Brain microvascular endothelial cell (primary cell): ENCODE measurements at regions not wholly inside any gene's neighbourhood (a gene's known extent, or its start where the extent isn't known, plus 50 kb on each side); places are given as distances from the start of the nearest gene placed in this dataset.

ENCODE experiments used
- DNase-seq: peaks from one replicate; pipeline ENCODE4 v3.0.0-alpha.2; 2020
- H3K27ac ChIP-seq: fragments of 250-450 bp; sonication (Bioruptor Pico); 2 replicates; pipeline ENCODE4 v1.5.1; 2020; ENCODE audit warnings: mild to moderate bottlenecking, moderate library complexity
- H3K27me3 ChIP-seq: fragments of 250-450 bp; sonication (Bioruptor Pico); replicated peaks from 2 replicates; pipeline ENCODE4 v1.5.1; 2020; ENCODE audit warnings: mild to moderate bottlenecking
- H3K36me3 ChIP-seq: fragments of 250-450 bp; sonication (Bioruptor Pico); replicated peaks from 2 replicates; pipeline ENCODE4 v1.5.1; 2020; ENCODE audit warnings: mild to moderate bottlenecking
- H3K4me3 ChIP-seq: 2 replicates; pipeline ENCODE4 v1.5.1; 2011; ENCODE audit warnings: low read depth, mild to moderate bottlenecking, control low read depth, low read length, moderate library complexity
- in situ Hi-C: cut with HindIII; loops from 2 replicates; pipeline ENCODE4 v1.10.0; 2017; ENCODE audit warnings: low sequenced_read_pairs, low pct_ligation_motif_present
- TF ChIP-seq, protein P1 (sequence below): IDR thresholded peaks from 2 replicates; pipeline ENCODE4 v1.5.1; 2011; ENCODE audit warnings: low read depth, mild to moderate bottlenecking, moderate library complexity, low read length, control low read depth, inconsistent platforms; ENCODE audit errors: missing control alignments

- Histone ChIP-seq H3K36me3 (no peaks in the 10 kb centered on the region), H3K27ac (no peak overlapping the region), H3K27me3 (no peaks in the 10 kb centered on the region), H3K4me3 (no peak overlapping the region)
- no peak for DNase-seq
- in situ Hi-C loops = no loop called here
- TF ChIP-seq, protein P1, sequence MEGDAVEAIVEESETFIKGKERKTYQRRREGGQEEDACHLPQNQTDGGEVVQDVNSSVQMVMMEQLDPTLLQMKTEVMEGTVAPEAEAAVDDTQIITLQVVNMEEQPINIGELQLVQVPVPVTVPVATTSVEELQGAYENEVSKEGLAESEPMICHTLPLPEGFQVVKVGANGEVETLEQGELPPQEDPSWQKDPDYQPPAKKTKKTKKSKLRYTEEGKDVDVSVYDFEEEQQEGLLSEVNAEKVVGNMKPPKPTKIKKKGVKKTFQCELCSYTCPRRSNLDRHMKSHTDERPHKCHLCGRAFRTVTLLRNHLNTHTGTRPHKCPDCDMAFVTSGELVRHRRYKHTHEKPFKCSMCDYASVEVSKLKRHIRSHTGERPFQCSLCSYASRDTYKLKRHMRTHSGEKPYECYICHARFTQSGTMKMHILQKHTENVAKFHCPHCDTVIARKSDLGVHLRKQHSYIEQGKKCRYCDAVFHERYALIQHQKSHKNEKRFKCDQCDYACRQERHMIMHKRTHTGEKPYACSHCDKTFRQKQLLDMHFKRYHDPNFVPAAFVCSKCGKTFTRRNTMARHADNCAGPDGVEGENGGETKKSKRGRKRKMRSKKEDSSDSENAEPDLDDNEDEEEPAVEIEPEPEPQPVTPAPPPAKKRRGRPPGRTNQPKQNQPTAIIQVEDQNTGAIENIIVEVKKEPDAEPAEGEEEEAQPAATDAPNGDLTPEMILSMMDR = no peak
These were observed 237.1 kb downstream of the GXYLT1 start for GRCh38 chr12:41907550-41907949.

DNA sequence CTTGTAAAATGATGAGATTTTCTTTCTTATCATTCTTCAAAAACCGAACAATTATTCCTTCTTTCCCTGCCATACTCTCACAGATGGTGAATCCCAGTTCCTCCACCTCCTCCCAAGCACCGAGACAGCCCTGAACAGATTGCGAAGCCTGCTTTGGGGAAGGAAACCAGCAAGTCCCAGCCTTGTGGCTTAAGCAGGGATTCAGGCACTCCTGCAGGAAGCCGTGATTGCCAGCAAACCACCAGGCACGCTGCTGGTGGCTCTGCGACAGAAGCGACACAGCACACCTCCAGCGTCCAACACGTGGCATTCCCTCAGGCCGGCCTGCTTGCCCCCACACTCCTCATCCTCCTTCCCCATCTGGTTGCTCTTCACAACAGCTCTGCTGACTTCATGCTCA is 237.7 kb downstream of the GXYLT1 start:
- no peak overlapping the region for H3K27ac ChIP-seq
- no peaks in the 10 kb centered on the region for H3K27me3 ChIP-seq
- no peaks in the 10 kb centered on the region for H3K36me3 ChIP-seq
- in situ Hi-C loops = no loop called here
- H3K4me3 ChIP-seq = no peak overlapping the region
- TF ChIP-seq, protein P1 = no peak
- no peak for DNase-seq

DNA sequence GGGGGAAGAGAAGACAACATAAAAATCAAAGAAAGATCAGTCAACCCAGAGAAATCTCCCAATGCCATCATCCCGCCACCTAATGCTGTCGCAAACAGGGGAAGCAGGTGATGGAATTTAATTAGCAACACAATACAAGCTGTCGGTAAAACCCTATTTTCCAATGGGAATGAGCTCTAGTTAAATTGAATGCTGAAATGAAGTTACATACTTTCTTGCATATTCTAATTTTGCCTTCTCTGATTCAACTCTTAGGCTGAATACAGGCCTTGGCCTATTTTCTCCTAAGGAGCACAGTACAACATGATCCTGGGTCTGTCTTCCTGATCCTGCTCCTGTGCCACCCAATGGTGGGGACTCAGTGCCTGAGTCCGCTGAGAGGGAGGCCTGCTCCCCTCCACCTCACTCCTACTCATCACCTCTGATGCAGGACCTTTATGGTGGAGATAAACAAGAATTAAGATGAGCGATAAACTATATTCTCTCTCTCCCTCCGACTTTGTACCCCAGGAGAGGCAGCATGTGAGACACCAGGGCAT is 238.8 kb downstream of the GXYLT1 start:
- Histone ChIP-seq H3K27me3 (no peaks in the 10 kb centered on the region), H3K4me3 (no peak overlapping the region), H3K36me3 (no peaks in the 10 kb centered on the region), H3K27ac (no peak overlapping the region)
- no peak for DNase-seq
- in situ Hi-C loops = no loop called here
- TF ChIP-seq, protein P1 = no peak

GRCh38 chr12:41905073-41905758 is 239.5 kb downstream of the GXYLT1 start:
- H3K36me3 ChIP-seq = no peaks in the 10 kb centered on the region
- no peak overlapping the region for H3K4me3 ChIP-seq
- no peaks in the 10 kb centered on the region for H3K27me3 ChIP-seq
- TF ChIP-seq, protein P1 = no peak
- in situ Hi-C loops = no loop called here
- H3K27ac ChIP-seq = no peak overlapping the region
- no peak for DNase-seq

GRCh38 chr12:41904041-41904440 is 240.6 kb downstream of the GXYLT1 start:
- H3K4me3 ChIP-seq = no peak overlapping the region
- no peaks in the 10 kb centered on the region for H3K36me3 ChIP-seq
- no peak for DNase-seq
- in situ Hi-C loops = no loop called here
- no peak overlapping the region for H3K27ac ChIP-seq
- no peaks in the 10 kb centered on the region for H3K27me3 ChIP-seq
- TF ChIP-seq, protein P1 = no peak

DNA sequence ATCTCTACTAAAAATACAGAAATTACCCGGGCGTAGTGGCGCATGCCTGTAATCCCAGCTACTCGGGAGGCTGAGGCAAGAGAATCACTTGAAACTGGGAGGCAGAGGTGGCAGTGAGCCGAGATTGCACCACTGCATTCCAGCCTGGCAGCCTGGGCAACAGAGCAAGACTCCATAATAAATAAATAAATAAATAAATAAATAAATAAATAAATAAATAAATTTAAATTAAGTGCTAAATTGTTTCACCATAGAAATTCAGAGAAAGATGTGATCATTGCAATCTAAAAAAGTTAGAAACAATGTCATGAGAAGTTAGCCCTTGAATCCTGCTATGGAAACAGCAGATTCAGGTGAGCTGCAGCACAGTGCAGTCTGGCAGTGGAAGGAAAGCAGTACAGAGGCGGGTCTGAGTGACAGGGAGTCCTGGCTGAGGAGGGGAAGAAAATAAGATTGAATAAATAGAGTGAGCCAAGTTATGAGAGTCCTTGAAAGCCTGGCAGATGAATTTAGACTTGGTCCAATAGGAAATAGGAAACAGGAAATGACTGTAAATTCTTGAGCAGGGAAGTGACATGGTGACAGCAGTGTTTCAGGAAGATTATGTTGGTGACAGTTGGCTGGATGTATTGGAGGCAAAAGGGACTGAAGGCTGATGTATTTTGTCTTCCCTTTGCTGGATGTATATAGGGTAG is 241.5 kb downstream of the GXYLT1 start:
- no peaks in the 10 kb centered on the region for H3K36me3 ChIP-seq
- in situ Hi-C loops = no loop called here
- H3K27me3 ChIP-seq = no peaks in the 10 kb centered on the region
- no peak for DNase-seq
- TF ChIP-seq, protein P1 = no peak
- H3K4me3 ChIP-seq = no peak overlapping the region
- no peak overlapping the region for H3K27ac ChIP-seq
